HFF-Myc (cell line): ENCODE measurements at regions not wholly inside any gene's neighbourhood (a gene's known extent, or its start where the extent isn't known, plus 50 kb on each side); places are given as distances from the start of the nearest gene placed in this dataset.

Experiments
- DNase-seq: peaks from one replicate; pipeline ENCODE4 v3.0.0-alpha.2; 2011; ENCODE audit warnings: low read depth; ENCODE audit errors: extremely low read depth
- H3K4me3 ChIP-seq: replicated peaks from 2 replicates; pipeline ENCODE4 v1.5.1; 2011; ENCODE audit warnings: low read depth, mild to moderate bottlenecking, control low read depth, low read length
- TF ChIP-seq, protein P1 (sequence below): IDR thresholded peaks from 2 replicates; pipeline ENCODE4 v1.5.1; 2012; ENCODE audit warnings: mild to moderate bottlenecking, low read depth, low read length, control low read depth; ENCODE audit errors: missing control alignments

DNA sequence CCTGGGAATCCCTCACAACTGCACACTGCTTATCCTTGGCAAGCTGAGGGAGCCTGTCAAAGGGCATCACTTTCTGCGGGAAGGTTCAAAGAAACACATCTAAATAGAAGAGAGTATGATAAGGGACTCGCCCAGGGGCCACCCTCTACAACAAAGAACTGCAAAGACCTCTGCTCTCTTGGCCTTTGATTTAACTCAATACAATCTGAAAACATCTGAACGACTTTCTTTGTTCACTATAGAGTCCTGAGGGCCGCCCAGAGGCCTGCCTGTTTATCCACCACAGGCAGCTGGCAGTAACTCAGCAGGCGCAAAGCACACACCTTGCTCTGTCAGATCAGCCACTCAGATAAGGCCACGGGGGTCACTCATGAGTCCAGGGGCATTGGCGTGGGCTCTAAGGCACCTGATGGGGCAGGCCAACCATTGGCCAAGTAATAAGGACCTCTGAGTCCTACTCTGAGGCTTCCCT lies 139.3 kb downstream of the UNC5CL start:
- TF ChIP-seq, protein P1, sequence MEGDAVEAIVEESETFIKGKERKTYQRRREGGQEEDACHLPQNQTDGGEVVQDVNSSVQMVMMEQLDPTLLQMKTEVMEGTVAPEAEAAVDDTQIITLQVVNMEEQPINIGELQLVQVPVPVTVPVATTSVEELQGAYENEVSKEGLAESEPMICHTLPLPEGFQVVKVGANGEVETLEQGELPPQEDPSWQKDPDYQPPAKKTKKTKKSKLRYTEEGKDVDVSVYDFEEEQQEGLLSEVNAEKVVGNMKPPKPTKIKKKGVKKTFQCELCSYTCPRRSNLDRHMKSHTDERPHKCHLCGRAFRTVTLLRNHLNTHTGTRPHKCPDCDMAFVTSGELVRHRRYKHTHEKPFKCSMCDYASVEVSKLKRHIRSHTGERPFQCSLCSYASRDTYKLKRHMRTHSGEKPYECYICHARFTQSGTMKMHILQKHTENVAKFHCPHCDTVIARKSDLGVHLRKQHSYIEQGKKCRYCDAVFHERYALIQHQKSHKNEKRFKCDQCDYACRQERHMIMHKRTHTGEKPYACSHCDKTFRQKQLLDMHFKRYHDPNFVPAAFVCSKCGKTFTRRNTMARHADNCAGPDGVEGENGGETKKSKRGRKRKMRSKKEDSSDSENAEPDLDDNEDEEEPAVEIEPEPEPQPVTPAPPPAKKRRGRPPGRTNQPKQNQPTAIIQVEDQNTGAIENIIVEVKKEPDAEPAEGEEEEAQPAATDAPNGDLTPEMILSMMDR: no peak
- DNase-seq: no peak
- no peak overlapping the region for H3K4me3 ChIP-seq

DNA sequence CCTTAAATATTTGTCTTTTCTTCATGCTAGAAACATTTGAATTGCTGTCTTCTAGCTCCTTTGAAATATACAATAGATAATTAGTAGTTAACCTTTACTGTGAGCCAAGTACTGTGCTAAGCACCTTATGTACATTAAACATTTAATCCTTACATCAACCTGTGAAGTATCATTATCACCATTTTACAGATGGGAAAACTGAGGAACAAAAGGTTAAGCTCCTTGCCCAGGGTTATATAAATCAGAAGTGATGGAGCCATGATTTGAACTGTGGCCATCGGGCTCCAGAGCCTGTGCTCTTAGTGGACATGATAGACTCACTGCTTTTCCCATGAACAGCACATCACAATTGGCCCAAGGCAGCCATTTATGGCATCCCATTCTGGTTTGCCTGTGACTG lies 140.9 kb downstream of the UNC5CL start:
- DNase-seq: no peak
- TF ChIP-seq, protein P1: no peak
- H3K4me3 ChIP-seq: no peak overlapping the region

DNA sequence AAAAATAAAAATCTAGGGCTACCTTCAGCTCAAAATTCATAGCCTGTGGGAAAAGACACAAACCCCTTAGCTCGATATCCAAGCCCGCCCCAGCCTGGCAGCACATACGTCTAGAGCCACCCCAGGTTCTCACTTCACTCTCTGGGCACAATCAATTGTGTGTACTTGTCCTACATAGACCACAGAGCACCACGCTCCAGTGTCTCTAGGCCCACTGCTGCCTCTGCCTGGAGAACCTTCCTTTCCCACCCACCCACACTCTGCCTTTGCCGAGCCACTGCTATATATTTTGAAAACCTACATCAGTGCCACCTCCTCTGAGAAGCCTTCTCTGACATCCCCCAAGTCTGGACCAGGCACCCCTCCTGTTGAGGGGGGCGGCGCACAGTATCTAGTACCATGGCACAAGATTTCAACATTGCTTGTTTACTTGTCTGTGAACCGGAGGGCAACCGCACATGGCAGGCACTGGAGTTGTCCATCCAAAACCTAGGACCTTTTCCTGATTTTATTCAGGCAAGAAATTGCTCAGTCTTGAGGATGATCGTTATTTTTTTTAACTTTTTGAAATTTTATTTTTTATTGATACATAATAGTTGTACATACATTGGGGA lies 141.5 kb downstream of the UNC5CL start:
- H3K4me3 ChIP-seq: no peak overlapping the region
- DNase-seq: no peak
- TF ChIP-seq, protein P1: no peak

DNA sequence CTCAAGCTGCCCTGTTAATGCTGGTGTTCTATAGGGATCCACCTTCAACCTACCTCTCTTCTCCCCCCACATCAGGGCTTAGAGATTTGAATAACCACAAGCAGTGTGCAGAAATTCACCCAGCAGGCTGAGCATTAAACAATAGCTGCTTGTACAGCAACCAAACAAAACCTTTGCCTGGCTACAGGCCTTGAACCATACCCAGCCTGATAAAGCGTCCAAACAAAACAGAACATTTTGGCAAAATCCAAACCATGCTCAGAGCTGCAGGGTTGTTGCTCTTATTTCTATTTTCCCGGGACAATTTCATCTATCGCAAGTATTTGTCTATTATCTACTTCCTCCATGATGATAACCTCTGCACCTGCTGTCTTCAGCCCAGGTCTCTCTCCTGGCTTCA lies 142.3 kb downstream of the UNC5CL start:
- TF ChIP-seq, protein P1: no peak
- DNase-seq: no peak
- H3K4me3 ChIP-seq: no peak overlapping the region

DNA sequence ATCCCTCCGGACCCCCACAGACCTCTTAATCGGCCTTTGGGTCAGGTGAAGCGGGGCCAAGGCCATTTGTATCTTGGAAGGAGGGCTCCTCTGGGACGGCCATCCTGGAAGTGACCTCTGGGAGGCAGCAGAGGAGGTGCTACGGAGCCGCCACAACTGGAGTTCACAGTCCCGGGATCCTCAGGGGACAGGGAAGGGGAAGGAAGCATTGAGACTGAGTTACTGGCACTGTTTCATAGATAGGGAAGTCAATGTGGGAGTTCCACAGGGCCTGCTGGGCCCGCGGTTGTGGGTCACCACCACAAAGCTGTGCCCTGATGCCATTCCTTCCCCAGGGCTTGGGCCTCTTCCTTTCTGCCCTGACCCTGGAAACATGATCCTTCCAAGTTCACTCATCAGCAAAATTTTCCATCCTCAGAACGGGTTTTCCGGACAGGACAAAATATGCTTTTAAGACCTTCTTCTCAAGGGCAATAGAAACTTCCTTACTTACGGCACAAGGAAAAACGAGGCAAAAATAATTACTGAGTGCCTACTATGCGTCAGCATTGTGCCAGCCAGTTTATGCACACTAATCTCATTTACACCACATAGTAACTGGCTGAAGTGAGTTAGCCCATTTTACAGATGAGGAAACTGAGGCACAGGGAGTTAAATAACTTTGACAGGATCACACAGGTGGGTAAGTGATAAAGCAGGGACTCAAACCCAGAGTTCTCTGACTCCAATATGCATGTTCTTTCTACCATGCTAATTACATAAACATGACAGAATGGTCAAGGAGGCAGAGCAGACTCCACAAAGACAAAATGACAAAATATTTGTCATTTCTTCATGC lies 143.8 kb downstream of the UNC5CL start:
- H3K4me3 ChIP-seq: no peak overlapping the region
- TF ChIP-seq, protein P1: peak; percentile 51
- no peak for DNase-seq

DNA sequence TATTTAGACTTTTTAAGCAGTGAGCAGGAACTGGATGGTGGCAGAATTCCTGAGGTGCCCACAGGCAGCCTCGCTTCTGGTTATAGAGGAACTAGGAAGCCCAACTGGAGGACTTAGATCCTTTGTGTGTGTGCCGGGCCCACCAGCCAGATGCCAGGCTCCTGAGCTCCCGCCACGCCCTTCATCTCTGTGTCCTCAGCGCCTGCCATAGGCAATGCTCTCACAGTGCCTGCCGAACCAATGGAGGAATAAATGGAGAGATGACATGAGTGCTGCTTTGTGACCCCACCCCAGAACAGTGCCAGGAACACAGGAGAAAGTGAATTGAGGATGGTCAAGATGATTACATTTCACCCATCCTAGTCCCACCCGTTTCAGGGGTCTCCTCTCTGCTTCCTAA lies 146.0 kb downstream of the UNC5CL start:
- DNase-seq: no peak
- no peak overlapping the region for H3K4me3 ChIP-seq
- TF ChIP-seq, protein P1: no peak
